ENCODE measurements at regions not wholly inside any gene's neighbourhood (a gene's known extent, or its start where the extent isn't known, plus 50 kb on each side); places are given as distances from the start of the nearest gene placed in this dataset.

- Histone ChIP-seq H3K9ac (ENCODE audit: insufficient read depth, low read depth, low read length) (no peak overlapping the region), H2AFZ (ENCODE audit: low read length) (no peak overlapping the region), H3K4me1 (ENCODE audit: insufficient read depth, low read length) (no peaks in the 10 kb centered on the region), H3K79me2 (ENCODE audit: insufficient read depth, low read length) (no peaks in the 10 kb centered on the region), H3K36me3 (replicated peaks in 1 of 2; ENCODE audit: control insufficient read depth in 1 of 2, insufficient read depth in 2 of 2, low read length in 2 of 2) (no peaks in the 10 kb centered on the region), H3K27me3 (ENCODE audit: control insufficient read depth in 1 of 2, insufficient read depth in 2 of 2, low read length in 2 of 2) (no peaks in the 10 kb centered on the region; a peak in 1 of 5 replicates), H3K4me3 (replicated peaks in 1 of 3; ENCODE audit: insufficient read depth in 1 of 3, low read depth in 2 of 3, low read length in 3 of 3) (no peak overlapping the region), H3K9me3 (ENCODE audit: low read length) (no peaks in the 10 kb centered on the region), H3K27ac (ENCODE audit: extremely low read length, insufficient read depth, low read length) (no peak overlapping the region), H3K4me2 (ENCODE audit: low read depth, low read length) (no peak overlapping the region), H4K20me1 (ENCODE audit: insufficient read depth, low read length) (no peaks in the 10 kb centered on the region)
- ATAC-seq, result no peak
- CTCF ChIA-PET (ENCODE audit: low intra/inter-chr PET ratio, low total read pairs), result no interaction called here
- WGBS (ENCODE audit: low lambda C conversion rate), result 12% methylated on average over 4 of the region's 4 CpGs
- in situ Hi-C loops (cut with HindIII; ENCODE audit: extremely low pct_ligation_motif_present, low pct_unique_long_range_greater_than_20kb), result no loop called here
- no peak for TF ChIP-seq RFX1 (IDR thresholded peaks at IDR 0.05)
- TF ChIP-seq ZNF282 (IDR thresholded peaks at IDR 0.05; ENCODE audit: partially characterized antibody), result no peak
- no peak for TF ChIP-seq ZNF770 (CRISPR knock-in tag; IDR thresholded peaks at IDR 0.05)
- TF ChIP-seq PAWR (CRISPR knock-in tag; IDR thresholded peaks at IDR 0.05; ENCODE audit: borderline replicate concordance), result no peak
- TF ChIP-seq CENPBD1 (CRISPR knock-in tag; IDR thresholded peaks at IDR 0.05; ENCODE audit: borderline replicate concordance, low read depth), result no peak
- no peak for TF ChIP-seq DMTF1 (CRISPR knock-in tag; IDR thresholded peaks at IDR 0.05)
- no peak for TF ChIP-seq CSRNP1 (CRISPR knock-in tag; IDR thresholded peaks at IDR 0.05)
- intact Hi-C loops (cut with micrococcal nuclease; ENCODE audit: unreplicated experiment), result no loop called here
- no peak for DNase-seq (ENCODE audit: low spot score)
- FAIRE-seq, result no peak
- no TSS peak for BruUV-seq (replicated peaks)
- POLR2A ChIA-PET, result no interaction called here
These were observed 53.0 kb upstream of the SLC39A10 start for GRCh38 chr2:195603998-195604397.
